ENCODE measurements at regions not wholly inside any gene's neighbourhood (a gene's known extent, or its start where the extent isn't known, plus 50 kb on each side); places are given as distances from the start of the nearest gene placed in this dataset.

- Histone ChIP-seq H3K4me1 (ENCODE audit: insufficient read depth, low read length, poor library complexity, severe bottlenecking) (no peaks in the 10 kb centered on the region), H4K20me1 (ENCODE audit: insufficient read depth, low read length, poor library complexity, severe bottlenecking) (no peaks in the 10 kb centered on the region), H2AFZ (ENCODE audit: low read length) (no peak overlapping the region), H3K4me2 (ENCODE audit: low read depth, low read length, poor library complexity, severe bottlenecking) (no peak overlapping the region), H3K36me3 (ENCODE audit: insufficient read depth, low read length) (no peaks in the 10 kb centered on the region), H3F3A (ENCODE audit: low read depth) (no peaks in the 10 kb centered on the region), H3K4me3 (ENCODE audit: low read length, poor library complexity, severe bottlenecking) (no peak overlapping the region), H3K79me2 (ENCODE audit: insufficient read depth, low read length) (no peaks in the 10 kb centered on the region), H3K9ac (ENCODE audit: low read depth, low read length, poor library complexity, severe bottlenecking) (no peak overlapping the region), H3K9me3 (ENCODE audit: insufficient read depth, low read depth, low read length) (no peaks in the 10 kb centered on the region), H3K9me2 (replicated peaks; ENCODE audit: low read depth, low read length) (no peaks in the 10 kb centered on the region), H3K27me3 (ENCODE audit: insufficient read depth, low read length, poor library complexity, severe bottlenecking) (no peaks in the 10 kb centered on the region)
- TF ChIP-seq EZH2phosphoT487 (IDR thresholded peaks at IDR 0.05; ENCODE audit: borderline replicate concordance): no peak
- TF ChIP-seq CTCF (conservative IDR thresholded peaks at IDR 0.05; ENCODE audit: low read length): no peak
Measured at GRCh38 chr7:82542665-82543064, 99.1 kb upstream of the CACNA2D1 start.

- no peaks in the 10 kb centered on the region for H3K4me1 ChIP-seq (ENCODE audit: insufficient read depth, low read length, poor library complexity, severe bottlenecking)
- no peaks in the 10 kb centered on the region for H4K20me1 ChIP-seq (ENCODE audit: insufficient read depth, low read length, poor library complexity, severe bottlenecking)
- TF ChIP-seq CTCF (conservative IDR thresholded peaks at IDR 0.05; ENCODE audit: low read length): no peak
- TF ChIP-seq EZH2phosphoT487 (IDR thresholded peaks at IDR 0.05; ENCODE audit: borderline replicate concordance): no peak
- no peaks in the 10 kb centered on the region for H3F3A ChIP-seq (ENCODE audit: low read depth)
- H3K4me2 ChIP-seq (ENCODE audit: low read depth, low read length, poor library complexity, severe bottlenecking): no peak overlapping the region
- no peaks in the 10 kb centered on the region for H3K9me3 ChIP-seq (ENCODE audit: insufficient read depth, low read depth, low read length)
- no peak overlapping the region for H2AFZ ChIP-seq (ENCODE audit: low read length)
- no peak overlapping the region for H3K9ac ChIP-seq (ENCODE audit: low read depth, low read length, poor library complexity, severe bottlenecking)
- no peaks in the 10 kb centered on the region for H3K36me3 ChIP-seq (ENCODE audit: insufficient read depth, low read length)
- H3K4me3 ChIP-seq (ENCODE audit: low read length, poor library complexity, severe bottlenecking): no peak overlapping the region
- no peaks in the 10 kb centered on the region for H3K27me3 ChIP-seq (ENCODE audit: insufficient read depth, low read length, poor library complexity, severe bottlenecking)
- no peaks in the 10 kb centered on the region for H3K79me2 ChIP-seq (ENCODE audit: insufficient read depth, low read length)
- no peaks in the 10 kb centered on the region for H3K9me2 ChIP-seq (replicated peaks; ENCODE audit: low read depth, low read length)
Measured at GRCh38 chr7:82539969-82540368, 96.4 kb upstream of the CACNA2D1 start.

GRCh38 chr7:82534684-82535083, 91.1 kb upstream of the CACNA2D1 start:
- H4K20me1 ChIP-seq (ENCODE audit: insufficient read depth, low read length, poor library complexity, severe bottlenecking): no peaks in the 10 kb centered on the region
- H3K36me3 ChIP-seq (ENCODE audit: insufficient read depth, low read length): no peaks in the 10 kb centered on the region
- H2AFZ ChIP-seq (ENCODE audit: low read length): no peak overlapping the region
- no peaks in the 10 kb centered on the region for H3K27me3 ChIP-seq (ENCODE audit: insufficient read depth, low read length, poor library complexity, severe bottlenecking)
- TF ChIP-seq EZH2phosphoT487 (IDR thresholded peaks at IDR 0.05; ENCODE audit: borderline replicate concordance): no peak
- TF ChIP-seq CTCF (conservative IDR thresholded peaks at IDR 0.05; ENCODE audit: low read length): no peak
- no peaks in the 10 kb centered on the region for H3K9me3 ChIP-seq (ENCODE audit: insufficient read depth, low read depth, low read length)
- no peak overlapping the region for H3K4me2 ChIP-seq (ENCODE audit: low read depth, low read length, poor library complexity, severe bottlenecking)
- no peak overlapping the region for H3K4me3 ChIP-seq (ENCODE audit: low read length, poor library complexity, severe bottlenecking)
- H3F3A ChIP-seq (ENCODE audit: low read depth): no peaks in the 10 kb centered on the region
- no peaks in the 10 kb centered on the region for H3K4me1 ChIP-seq (ENCODE audit: insufficient read depth, low read length, poor library complexity, severe bottlenecking)
- H3K9ac ChIP-seq (ENCODE audit: low read depth, low read length, poor library complexity, severe bottlenecking): no peak overlapping the region
- H3K79me2 ChIP-seq (ENCODE audit: insufficient read depth, low read length): no peaks in the 10 kb centered on the region
- H3K9me2 ChIP-seq (replicated peaks; ENCODE audit: low read depth, low read length): no peaks in the 10 kb centered on the region
